DND-41 (cell line): ENCODE measurements at regions not wholly inside any gene's neighbourhood (a gene's known extent, or its start where the extent isn't known, plus 50 kb on each side); places are given as distances from the start of the nearest gene placed in this dataset.

Experiments
- EZH2 ChIP-seq: IDR thresholded peaks from 3 replicates; pipeline ENCODE4 v1.6.1; 2012; ENCODE audit warnings: borderline replicate concordance, low read depth, mild to moderate bottlenecking, moderate library complexity, low read length, inconsistent platforms; ENCODE audit not compliant: severe bottlenecking
- TF ChIP-seq, protein P1 (sequence below): IDR thresholded peaks from 2 replicates; pipeline ENCODE4 v1.5.1; 2012; ENCODE audit warnings: borderline replicate concordance, low read length, moderate library complexity, mild to moderate bottlenecking; ENCODE audit not compliant: poor library complexity, severe bottlenecking; ENCODE audit errors: extremely low read depth

DNA sequence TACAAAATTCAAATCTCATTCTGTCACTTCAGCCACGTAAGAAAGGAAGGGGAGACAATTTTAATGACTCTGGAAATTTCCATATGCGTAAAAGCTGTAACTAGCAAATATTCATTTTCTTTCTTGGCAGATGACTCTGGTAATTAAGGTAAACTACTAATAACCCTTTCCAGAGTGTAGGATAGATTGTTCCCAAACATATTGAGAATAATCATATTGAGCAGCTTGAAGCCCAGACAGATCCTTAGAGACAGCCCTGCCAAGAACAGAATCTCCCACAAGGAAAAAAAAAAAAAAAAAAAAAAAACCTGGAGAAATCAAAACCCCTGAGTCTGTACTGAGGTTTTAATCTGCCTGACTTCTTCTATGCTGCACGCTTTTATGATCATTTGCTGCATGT is 163.6 kb upstream of the TMPO start:
- TF ChIP-seq, protein P1, sequence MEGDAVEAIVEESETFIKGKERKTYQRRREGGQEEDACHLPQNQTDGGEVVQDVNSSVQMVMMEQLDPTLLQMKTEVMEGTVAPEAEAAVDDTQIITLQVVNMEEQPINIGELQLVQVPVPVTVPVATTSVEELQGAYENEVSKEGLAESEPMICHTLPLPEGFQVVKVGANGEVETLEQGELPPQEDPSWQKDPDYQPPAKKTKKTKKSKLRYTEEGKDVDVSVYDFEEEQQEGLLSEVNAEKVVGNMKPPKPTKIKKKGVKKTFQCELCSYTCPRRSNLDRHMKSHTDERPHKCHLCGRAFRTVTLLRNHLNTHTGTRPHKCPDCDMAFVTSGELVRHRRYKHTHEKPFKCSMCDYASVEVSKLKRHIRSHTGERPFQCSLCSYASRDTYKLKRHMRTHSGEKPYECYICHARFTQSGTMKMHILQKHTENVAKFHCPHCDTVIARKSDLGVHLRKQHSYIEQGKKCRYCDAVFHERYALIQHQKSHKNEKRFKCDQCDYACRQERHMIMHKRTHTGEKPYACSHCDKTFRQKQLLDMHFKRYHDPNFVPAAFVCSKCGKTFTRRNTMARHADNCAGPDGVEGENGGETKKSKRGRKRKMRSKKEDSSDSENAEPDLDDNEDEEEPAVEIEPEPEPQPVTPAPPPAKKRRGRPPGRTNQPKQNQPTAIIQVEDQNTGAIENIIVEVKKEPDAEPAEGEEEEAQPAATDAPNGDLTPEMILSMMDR = no peak
- no peak for TF ChIP-seq EZH2
